Keratinocyte (primary cell): ENCODE measurements at regions not wholly inside any gene's neighbourhood (a gene's known extent, or its start where the extent isn't known, plus 50 kb on each side); places are given as distances from the start of the nearest gene placed in this dataset.

ENCODE experiments used
- DNase-seq: peaks from one replicate; pipeline ENCODE4 v3.0.0-alpha.2; 2011; ENCODE audit warnings: low read depth, missing footprints, low spot score
- FAIRE-seq: peaks from 2 replicates; lab custom pipeline; 2011; peaks lifted over from hg19 to GRCh38; lab: Jason Lieb, UNC
- H2AFZ ChIP-seq: 2 replicates; pipeline ENCODE4 v1.6.0; 2012; ENCODE audit warnings: low read length, control low read depth, inconsistent platforms; ENCODE audit not compliant: control insufficient read depth
- H3K27ac ChIP-seq: 2 replicates; pipeline ENCODE4 v1.5.1; 2011; ENCODE audit warnings: low read length; ENCODE audit not compliant: control insufficient read depth, insufficient read depth
- H3K27me3 ChIP-seq: 3 replicates; pipeline ENCODE4 v1.6.0; 2011; ENCODE audit warnings: low read length; ENCODE audit not compliant: control insufficient read depth, insufficient read depth; ENCODE audit errors: extremely low read depth
- H3K36me3 ChIP-seq, 2 experiments: 2 replicates in 1 of 2; 3 replicates in 1 of 2; pipeline ENCODE4 v1.5.1; 2011; ENCODE audit warnings: low read length in 2 of 2, mild to moderate bottlenecking in 1 of 2; ENCODE audit not compliant: control insufficient read depth in 2 of 2, insufficient read depth in 2 of 2; ENCODE audit errors: extremely low read depth in 1 of 2
- H3K4me1 ChIP-seq: 3 replicates; pipeline ENCODE4 v1.5.1; 2011; ENCODE audit warnings: low read length; ENCODE audit not compliant: control insufficient read depth, insufficient read depth; ENCODE audit errors: extremely low read depth
- H3K4me2 ChIP-seq: 3 replicates; pipeline ENCODE4 v1.6.0; 2011; ENCODE audit warnings: low read depth, low read length; ENCODE audit not compliant: control insufficient read depth, insufficient read depth; ENCODE audit errors: extremely low read depth
- H3K4me3 ChIP-seq, 3 experiments: fragments of 200-600 bp in 1 of 3; sonication (generic) in 1 of 3; 2 replicates in 2 of 3; 3 replicates in 1 of 3; pipeline ENCODE4 v1.5.1; 2011 to 2016; ENCODE audit warnings: low read length in 3 of 3, mild to moderate bottlenecking in 3 of 3, control low read depth in 2 of 3, inconsistent platforms in 1 of 3, low read depth in 1 of 3, mixed read lengths in 1 of 3, mixed run types in 1 of 3, moderate library complexity in 1 of 3; ENCODE audit not compliant: control insufficient read depth in 2 of 3, insufficient read depth in 2 of 3; ENCODE audit errors: extremely low read depth in 1 of 3
- H3K79me2 ChIP-seq: 2 replicates; pipeline ENCODE4 v1.6.0; 2012; ENCODE audit warnings: low read length; ENCODE audit not compliant: control insufficient read depth, insufficient read depth
- H3K9ac ChIP-seq: 3 replicates; pipeline ENCODE4 v1.6.0; 2011; ENCODE audit warnings: low read length; ENCODE audit not compliant: control insufficient read depth, insufficient read depth; ENCODE audit errors: extremely low read depth
- H3K9me1 ChIP-seq: 3 replicates; pipeline ENCODE4 v1.6.0; 2011; ENCODE audit warnings: low read length; ENCODE audit not compliant: control insufficient read depth, insufficient read depth; ENCODE audit errors: extremely low read depth
- H3K9me3 ChIP-seq: 2 replicates; pipeline ENCODE4 v1.5.1; 2012; ENCODE audit warnings: low read depth, low read length; ENCODE audit not compliant: control insufficient read depth
- H4K20me1 ChIP-seq: 3 replicates; pipeline ENCODE4 v1.6.0; 2011; ENCODE audit warnings: low read length; ENCODE audit not compliant: control insufficient read depth, insufficient read depth; ENCODE audit errors: extremely low read depth
- EZH2 ChIP-seq: IDR thresholded peaks from one replicate; pipeline ENCODE4 v1.6.1; 2012; ENCODE audit warnings: inconsistent platforms, mild to moderate bottlenecking, low read length, moderate library complexity
- dilution Hi-C: fragments of 300-500 bp; cut with MboI; formaldehyde crosslinking; loops from one replicate; pipeline ENCODE4 v1.7.0; 2020; ENCODE audit warnings: low sequenced_read_pairs; ENCODE audit not compliant: extremely low pct_ligation_motif_present
- TF ChIP-seq, protein P1 (sequence below), 3 experiments: IDR thresholded peaks in 1 of 3; conservative IDR thresholded peaks in 1 of 3; optimal IDR thresholded peaks in 1 of 3; 2 replicates in 2 of 3; 3 replicates in 1 of 3; pipeline versions ENCODE3 to v1.5.1; 2011; ENCODE audit warnings: low read length in 3 of 3, mild to moderate bottlenecking in 3 of 3, moderate library complexity in 2 of 3, control low read depth in 1 of 3, inconsistent platforms in 1 of 3; ENCODE audit not compliant: insufficient read depth in 2 of 3; ENCODE audit errors: extremely low read depth in 1 of 3

- H3K79me2 ChIP-seq = no peaks in the 10 kb centered on the region
- no peak for TF ChIP-seq EZH2
- dilution Hi-C loops = no loop called here
- H4K20me1 ChIP-seq = no peaks in the 10 kb centered on the region
- no peak overlapping the region for H3K4me2 ChIP-seq
- H3K27me3 ChIP-seq = no peaks in the 10 kb centered on the region
- H3K9ac ChIP-seq = no peak overlapping the region
- H3K4me1 ChIP-seq = no peaks in the 10 kb centered on the region
- FAIRE-seq = no peak
- no peaks in the 10 kb centered on the region for H3K9me3 ChIP-seq
- no peak overlapping the region for H2AFZ ChIP-seq
- no peaks in the 10 kb centered on the region for H3K36me3 ChIP-seq
- no peak for DNase-seq
- no peaks in the 10 kb centered on the region for H3K9me1 ChIP-seq
- no peak overlapping the region for H3K27ac ChIP-seq
- no peak overlapping the region for H3K4me3 ChIP-seq
Measured at GRCh38 chr2:154637456-154637855, 61.0 kb upstream of the KCNJ3 start.

DNA sequence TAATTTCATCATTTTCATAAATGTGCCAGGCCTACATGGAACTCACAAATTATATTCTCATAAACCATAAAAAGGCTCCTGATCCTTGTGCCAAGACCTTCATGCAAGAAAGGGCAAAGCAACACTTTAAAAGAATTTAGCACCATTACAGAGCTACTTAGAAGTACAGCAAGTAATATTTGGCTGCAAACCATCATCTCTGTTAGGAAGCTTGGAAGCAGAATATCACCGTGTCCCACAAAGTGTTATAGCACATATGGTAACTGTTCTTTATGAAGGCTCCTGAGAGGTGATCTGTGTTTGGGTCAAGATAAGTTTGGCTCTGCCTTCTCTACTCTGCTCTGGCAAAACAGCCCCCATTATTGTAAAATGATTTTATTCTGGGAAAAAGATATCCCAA lies 59.7 kb upstream of the KCNJ3 start:
- H2AFZ ChIP-seq = no peak overlapping the region
- dilution Hi-C loops = no loop called here
- no peaks in the 10 kb centered on the region for H3K9me1 ChIP-seq
- FAIRE-seq (no peak), DNase-seq (no peak)
- H4K20me1 ChIP-seq = no peaks in the 10 kb centered on the region
- H3K4me2 ChIP-seq = no peak overlapping the region
- H3K36me3 ChIP-seq = no peaks in the 10 kb centered on the region
- H3K27ac ChIP-seq = no peak overlapping the region
- H3K4me1 ChIP-seq = no peaks in the 10 kb centered on the region
- no peaks in the 10 kb centered on the region for H3K27me3 ChIP-seq
- H3K9me3 ChIP-seq = no peaks in the 10 kb centered on the region
- TF ChIP-seq EZH2 = no peak
- TF ChIP-seq, protein P1, sequence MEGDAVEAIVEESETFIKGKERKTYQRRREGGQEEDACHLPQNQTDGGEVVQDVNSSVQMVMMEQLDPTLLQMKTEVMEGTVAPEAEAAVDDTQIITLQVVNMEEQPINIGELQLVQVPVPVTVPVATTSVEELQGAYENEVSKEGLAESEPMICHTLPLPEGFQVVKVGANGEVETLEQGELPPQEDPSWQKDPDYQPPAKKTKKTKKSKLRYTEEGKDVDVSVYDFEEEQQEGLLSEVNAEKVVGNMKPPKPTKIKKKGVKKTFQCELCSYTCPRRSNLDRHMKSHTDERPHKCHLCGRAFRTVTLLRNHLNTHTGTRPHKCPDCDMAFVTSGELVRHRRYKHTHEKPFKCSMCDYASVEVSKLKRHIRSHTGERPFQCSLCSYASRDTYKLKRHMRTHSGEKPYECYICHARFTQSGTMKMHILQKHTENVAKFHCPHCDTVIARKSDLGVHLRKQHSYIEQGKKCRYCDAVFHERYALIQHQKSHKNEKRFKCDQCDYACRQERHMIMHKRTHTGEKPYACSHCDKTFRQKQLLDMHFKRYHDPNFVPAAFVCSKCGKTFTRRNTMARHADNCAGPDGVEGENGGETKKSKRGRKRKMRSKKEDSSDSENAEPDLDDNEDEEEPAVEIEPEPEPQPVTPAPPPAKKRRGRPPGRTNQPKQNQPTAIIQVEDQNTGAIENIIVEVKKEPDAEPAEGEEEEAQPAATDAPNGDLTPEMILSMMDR (optimal IDR thresholded peaks at IDR 0.05 in 1 of 3, IDR thresholded peaks at IDR 0.05 in 1 of 3, conservative IDR thresholded peaks at IDR 0.05 in 1 of 3; ENCODE audit: extremely low read depth in 1 of 3, insufficient read depth in 2 of 3, low read length in 3 of 3) = no peak
- H3K79me2 ChIP-seq = no peaks in the 10 kb centered on the region
- no peak overlapping the region for H3K9ac ChIP-seq
- no peak overlapping the region for H3K4me3 ChIP-seq

- Histone ChIP-seq H3K4me3 (no peak overlapping the region), H3K9me1 (no peaks in the 10 kb centered on the region), H3K4me1 (no peaks in the 10 kb centered on the region), H3K27me3 (no peaks in the 10 kb centered on the region), H3K79me2 (no peaks in the 10 kb centered on the region), H3K4me2 (no peak overlapping the region), H3K36me3 (no peaks in the 10 kb centered on the region), H3K27ac (no peak overlapping the region), H2AFZ (no peak overlapping the region), H3K9me3 (no peaks in the 10 kb centered on the region), H4K20me1 (no peaks in the 10 kb centered on the region), H3K9ac (no peak overlapping the region)
- no peak for TF ChIP-seq EZH2
- TF ChIP-seq, protein P1 (optimal IDR thresholded peaks at IDR 0.05 in 1 of 3, IDR thresholded peaks at IDR 0.05 in 1 of 3, conservative IDR thresholded peaks at IDR 0.05 in 1 of 3; ENCODE audit: extremely low read depth in 1 of 3, insufficient read depth in 2 of 3, low read length in 3 of 3) = no peak
- FAIRE-seq (no peak), DNase-seq (no peak)
- dilution Hi-C loops = no loop called here
Measured at GRCh38 chr2:154640000-154640399, 58.5 kb upstream of the KCNJ3 start.
